ENCODE measurements at regions not wholly inside any gene's neighbourhood (a gene's known extent, or its start where the extent isn't known, plus 50 kb on each side); places are given as distances from the start of the nearest gene placed in this dataset.
"Not testable (repeated sequence)": the region's sequence is repeated elsewhere in the genome, so short reads cannot be mapped to it uniquely, and the experiment has no call there.

DNA sequence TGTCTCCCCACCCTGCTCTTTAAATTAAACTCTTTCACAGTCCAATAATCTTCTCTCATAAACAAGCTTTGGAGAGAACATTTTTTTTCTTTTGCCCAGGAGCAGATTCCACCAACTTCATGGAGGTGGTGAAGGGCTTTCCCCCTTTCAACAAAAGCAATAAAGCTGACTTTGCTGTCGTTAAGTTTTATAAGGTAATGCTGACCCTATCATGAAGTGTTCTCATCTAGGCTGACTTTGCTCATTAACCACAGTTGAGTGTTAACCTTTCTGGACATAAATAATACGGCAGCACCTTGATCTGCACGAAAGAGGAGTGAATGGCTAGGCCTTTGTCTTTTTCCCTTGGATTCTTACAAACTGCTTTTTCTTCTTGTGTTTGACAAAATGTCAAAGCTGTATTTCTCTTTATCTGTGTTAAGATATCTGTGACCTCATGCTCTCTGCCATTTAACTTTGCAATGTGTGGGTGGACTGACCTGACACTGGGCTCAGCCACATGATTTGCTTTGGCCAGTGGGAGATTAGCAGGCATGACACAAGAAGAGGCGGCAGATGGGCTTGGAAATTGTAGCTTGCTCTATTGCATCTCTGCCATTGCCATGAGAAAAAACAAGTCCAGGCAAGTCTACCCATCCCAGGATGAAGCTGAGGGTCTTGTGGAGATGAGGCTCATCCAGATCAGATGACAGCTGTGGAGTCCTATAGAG lies 470.9 kb upstream of the CCDC196 start:
- no peak for DNase-seq (ENCODE audit: low read depth)

DNA sequence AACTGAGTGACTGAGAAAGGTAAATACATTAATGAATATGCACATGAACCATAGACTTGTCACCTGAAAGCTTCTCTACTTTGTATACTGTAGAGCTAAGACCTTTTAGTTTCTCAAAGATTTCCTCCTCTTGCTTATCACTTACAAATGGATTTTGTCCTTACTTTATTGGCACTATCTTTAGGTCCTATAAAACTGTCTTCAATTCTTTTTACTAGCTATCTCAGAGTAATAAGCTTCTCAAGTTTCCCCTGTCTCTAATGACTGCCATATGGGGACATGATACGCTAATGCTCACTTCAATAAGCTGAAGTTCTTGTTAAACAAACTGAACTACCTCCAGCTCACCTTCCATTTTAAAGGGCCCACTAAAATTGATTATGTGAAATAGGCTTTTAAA lies 468.2 kb upstream of the CCDC196 start:
- DNase-seq (ENCODE audit: low read depth), result no peak

- no peak for DNase-seq (ENCODE audit: low read depth)
These were observed 463.6 kb upstream of the CCDC196 start for GRCh38 chr14:66022526-66022925.

DNA sequence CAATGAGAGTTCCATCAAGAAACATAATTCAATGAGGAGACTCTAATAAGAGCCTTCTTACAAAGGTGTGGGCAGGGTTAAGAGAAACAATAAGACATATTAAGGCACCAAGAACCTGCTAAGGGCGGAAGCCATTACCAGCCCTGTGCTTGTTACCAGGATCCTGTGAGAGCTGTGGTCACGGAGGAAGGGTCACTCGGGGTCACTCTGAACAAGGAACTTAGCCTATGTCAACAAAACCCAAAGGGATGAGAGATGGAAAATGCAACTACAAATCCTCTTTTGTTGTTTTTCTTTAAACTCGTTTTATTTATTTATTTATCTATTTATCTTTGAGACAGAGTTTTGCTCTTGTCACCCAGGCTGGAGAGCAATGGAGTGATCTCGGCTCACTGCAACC lies 460.4 kb upstream of the CCDC196 start:
- no peak for DNase-seq (ENCODE audit: low read depth)

DNA sequence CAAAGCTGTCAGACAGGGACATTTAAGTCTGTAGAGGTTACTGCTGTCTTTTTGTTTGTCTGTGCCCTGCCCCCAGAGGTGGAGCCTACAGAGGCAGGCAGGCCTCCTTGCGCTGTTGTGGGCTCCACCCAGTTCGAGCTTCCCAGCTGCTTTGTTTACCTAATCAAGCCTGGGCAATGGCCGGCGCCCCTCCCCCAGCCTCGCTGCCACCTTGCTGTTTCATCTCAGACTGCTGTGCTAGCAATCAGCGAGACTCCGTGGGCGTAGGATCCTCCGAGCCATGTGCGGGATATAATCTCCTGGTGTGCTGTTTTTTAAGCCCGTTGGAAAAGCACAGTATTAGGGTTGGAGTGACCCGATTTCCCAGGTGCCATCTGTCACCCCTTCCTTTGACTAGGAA lies 454.2 kb upstream of the CCDC196 start:
- not testable (repeated sequence) for DNase-seq (ENCODE audit: low read depth)

DNA sequence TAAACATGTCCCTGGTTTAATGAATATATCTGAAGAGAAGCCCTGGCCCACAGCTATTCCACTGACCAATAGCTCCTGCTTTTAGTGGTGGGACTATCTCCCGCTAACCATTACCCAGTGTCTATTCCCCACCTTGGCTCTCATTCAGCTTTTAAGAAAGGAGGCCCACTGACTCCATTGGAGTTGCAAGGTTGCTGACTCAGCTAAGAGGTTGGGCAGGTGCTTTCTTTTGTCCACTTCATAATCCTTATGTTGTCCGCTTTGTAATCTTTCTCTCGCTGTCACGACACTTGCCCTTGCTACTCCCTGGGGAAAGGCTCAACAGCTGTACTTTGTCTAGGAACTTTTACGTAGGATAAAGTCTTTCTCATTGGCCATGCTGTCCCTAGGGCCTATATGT lies 453.4 kb upstream of the CCDC196 start:
- no peak for DNase-seq (ENCODE audit: low read depth)

DNA sequence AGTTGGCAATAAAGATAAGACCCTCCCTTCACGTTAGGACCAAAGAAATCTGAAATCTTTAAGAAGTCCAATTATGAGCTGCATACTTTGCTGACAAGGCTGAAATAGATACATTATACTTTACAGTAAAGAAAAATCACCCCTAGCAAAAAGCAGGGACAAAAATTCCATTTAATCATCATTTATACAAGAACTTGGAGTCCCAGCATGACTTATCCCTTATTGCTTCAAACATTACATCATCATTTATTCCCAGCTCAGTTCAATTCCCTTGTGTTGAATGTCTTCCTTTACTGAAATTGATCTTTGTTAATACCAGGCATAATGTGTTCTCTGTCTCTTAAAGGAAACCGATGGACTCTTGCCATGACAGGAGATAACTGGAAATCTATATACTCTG lies 449.6 kb upstream of the CCDC196 start:
- no peak for DNase-seq (ENCODE audit: low read depth)

- DNase-seq (ENCODE audit: low read depth), result no peak
These were observed 448.8 kb upstream of the CCDC196 start for GRCh38 chr14:66037361-66037760.

- no peak for DNase-seq (ENCODE audit: low read depth)
These were observed 448.0 kb upstream of the CCDC196 start for GRCh38 chr14:66038212-66038611.

GRCh38 chr14:66038618-66039017 lies 447.6 kb upstream of the CCDC196 start:
- DNase-seq (ENCODE audit: low read depth), result no peak

- no peak for DNase-seq (ENCODE audit: low read depth)
These were observed 446.7 kb upstream of the CCDC196 start for GRCh38 chr14:66039495-66039894.

- DNase-seq (ENCODE audit: low read depth), result no peak
These were observed 444.6 kb upstream of the CCDC196 start for GRCh38 chr14:66041582-66041981.

GRCh38 chr14:66043921-66044320 lies 442.2 kb upstream of the CCDC196 start:
- DNase-seq (ENCODE audit: low read depth), result no peak

- no peak for DNase-seq (ENCODE audit: low read depth)
These were observed 440.6 kb upstream of the CCDC196 start for GRCh38 chr14:66045572-66046021.

DNA sequence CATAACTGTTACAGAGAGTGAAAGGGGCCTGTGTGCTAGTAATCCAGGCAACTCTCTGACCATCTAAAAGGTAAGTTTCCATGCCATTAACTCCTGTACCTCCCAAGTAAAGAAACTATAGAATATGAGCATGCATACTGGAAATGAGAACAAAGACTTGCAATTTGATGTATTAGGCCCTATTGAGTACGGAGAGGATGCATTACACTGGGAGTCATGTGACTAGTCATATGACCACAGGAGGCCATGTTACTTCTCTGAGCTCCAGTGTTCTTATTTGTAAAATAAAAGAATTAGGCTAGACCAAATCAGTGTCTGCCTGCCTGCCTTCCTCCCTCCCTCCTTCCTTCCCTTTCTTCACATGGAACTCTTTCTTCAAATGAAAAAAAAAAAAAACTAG lies 440.1 kb upstream of the CCDC196 start:
- no peak for DNase-seq (ENCODE audit: low read depth)

DNA sequence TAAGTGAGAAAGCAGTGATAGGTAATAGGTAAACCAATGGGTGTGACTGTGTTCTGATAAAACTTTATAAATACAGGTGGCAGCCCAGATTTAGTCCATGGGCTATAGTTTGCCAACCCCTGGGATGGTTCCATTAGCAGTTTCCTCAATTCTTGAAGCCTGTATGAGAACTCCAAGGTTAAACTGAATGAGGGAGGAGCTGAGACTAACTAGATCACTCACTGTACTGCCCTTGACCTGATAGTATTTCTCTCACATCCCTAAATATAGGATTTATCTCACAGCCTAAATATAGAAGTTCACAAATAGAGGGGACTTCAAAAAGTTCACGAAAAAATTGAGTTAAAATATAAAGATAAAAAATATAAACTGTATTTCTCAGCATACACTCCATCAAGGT lies 439.6 kb upstream of the CCDC196 start:
- no peak for DNase-seq (ENCODE audit: low read depth)

- no peak for DNase-seq (ENCODE audit: low read depth)
These were observed 429.8 kb upstream of the CCDC196 start for GRCh38 chr14:66056268-66056907.

DNA sequence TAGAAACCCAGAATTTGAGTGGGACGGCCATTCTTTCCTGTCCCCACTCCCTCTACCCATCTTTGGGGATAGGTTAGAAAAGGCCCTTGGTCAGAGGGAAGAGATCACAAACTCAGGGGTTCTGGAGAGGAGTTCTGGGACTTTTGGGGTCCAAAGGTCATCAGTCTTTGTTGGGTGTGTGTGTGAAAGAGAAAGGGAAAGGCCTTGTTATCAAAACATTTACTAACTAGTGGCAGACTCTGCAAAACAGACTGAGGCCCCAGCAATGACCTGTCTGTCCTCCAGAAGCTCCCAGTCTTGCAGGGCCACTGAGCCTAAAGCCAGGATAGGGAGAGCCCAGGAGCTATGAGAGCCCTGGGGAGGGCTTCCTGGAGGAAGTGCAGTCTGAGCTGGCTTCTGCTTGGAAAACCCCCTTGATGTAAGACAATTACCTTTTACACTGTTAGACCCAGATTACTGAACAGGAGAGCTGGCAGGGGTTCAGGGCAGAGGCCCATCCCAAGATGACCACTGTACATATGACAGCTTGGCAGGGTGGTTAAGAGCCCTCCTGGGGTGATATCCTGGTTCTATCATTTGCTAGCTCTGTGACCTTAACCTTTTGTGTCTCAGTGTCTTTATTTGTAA lies 429.1 kb upstream of the CCDC196 start:
- no peak for DNase-seq (ENCODE audit: low read depth)

GRCh38 chr14:66065188-66065587 lies 421.0 kb upstream of the CCDC196 start:
- DNase-seq (ENCODE audit: low read depth), result no peak

DNA sequence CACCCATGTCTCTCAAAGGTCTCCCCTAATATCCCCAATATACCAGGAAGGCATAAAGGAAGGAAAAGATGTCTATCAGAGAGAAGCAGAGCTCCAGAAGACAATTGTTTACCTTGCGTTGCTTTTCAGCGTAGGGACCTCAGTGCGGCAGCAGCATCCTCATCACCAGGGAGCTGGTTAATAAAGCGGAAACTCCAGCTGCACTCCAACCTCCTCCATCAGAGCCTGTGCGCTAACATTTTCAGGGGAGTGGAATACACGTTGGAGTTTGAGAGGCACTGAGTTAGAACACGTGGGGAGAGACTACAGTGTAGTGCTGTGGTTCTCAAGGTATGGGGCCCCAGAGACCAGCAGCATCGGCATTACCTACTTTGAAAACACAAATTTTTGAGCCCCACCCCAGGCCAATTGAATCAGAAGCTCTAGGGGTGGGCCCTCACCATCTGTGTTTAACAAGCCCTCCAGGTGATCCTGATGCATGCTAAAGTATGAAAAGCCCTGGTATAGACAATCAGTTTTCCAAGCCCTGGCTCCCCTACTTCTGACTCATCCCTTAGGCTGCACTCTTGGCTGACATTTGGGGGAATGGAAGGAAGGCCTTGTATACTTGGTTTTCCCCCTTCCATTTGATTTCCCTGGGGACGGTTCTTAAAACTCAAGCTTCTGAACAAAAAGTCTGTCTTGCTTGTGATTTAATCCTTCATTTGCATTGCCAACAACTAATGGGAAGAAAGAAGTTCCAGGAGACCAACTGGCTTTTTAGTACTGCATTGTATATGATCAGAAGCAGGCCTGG lies 419.0 kb upstream of the CCDC196 start:
- DNase-seq (ENCODE audit: low read depth), result no peak

- no peak for DNase-seq (ENCODE audit: low read depth)
These were observed 417.1 kb upstream of the CCDC196 start for GRCh38 chr14:66069036-66069435.

DNA sequence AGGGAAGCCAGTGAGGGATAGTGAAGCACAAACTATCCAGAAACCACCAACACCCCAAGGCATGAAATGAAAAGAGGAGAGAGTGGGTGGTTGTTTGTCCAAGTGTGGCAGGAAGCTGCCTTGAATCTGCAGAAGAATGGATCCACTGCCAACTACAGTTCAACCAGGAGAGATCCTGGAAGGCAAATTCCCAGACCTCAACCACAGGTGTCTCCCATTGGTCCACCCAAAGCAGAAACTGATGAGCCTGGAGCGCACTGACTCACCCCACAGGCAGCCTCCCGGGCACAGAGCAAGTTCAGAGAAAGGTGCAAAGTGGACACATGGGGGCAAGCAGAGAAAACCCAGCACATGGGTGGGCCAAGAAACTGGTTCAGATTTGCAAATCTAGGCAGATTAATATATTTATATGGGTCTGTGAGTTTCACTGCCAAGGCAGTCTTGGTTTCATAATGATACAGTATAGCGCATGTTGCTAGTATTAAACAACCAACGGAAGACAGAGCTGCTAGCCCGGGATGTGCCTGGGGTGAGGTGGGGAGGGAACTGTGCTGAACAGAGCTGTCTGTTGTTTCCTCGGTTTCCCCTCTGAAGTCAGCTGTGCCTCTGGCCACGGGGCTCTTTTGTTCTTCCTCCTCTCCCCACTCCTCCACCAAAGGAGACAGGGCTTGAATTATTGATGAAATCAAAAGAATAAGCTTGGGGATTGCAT lies 416.2 kb upstream of the CCDC196 start:
- no peak for DNase-seq (ENCODE audit: low read depth)

Data from activated T-cell treated with anti-CD3 and anti-CD28 coated beads for 24 hours (primary cell).